ENCODE measurements at regions not wholly inside any gene's neighbourhood (a gene's known extent, or its start where the extent isn't known, plus 50 kb on each side); places are given as distances from the start of the nearest gene placed in this dataset.

DNA sequence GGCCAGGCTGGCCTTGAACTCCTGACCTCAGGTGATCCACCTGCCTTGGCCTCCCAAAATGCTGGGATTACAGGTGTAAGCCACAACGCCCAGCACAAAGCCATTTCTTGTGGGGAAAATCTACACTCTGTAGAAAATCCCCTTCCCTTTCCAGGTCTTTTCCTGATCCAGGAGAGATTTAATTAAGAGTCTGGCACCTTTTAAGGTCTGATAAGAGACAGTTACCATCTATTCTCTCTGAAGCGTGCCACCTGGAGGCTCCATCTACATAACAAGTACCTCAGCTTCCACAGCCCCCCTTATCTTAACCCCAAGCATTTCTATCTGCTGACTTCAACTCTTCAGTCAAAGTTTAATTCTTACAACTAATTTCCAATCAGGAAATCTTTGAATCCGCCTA is 71.4 kb upstream of the CDK20 start (continued):
- TF ChIP-seq, protein P1, sequence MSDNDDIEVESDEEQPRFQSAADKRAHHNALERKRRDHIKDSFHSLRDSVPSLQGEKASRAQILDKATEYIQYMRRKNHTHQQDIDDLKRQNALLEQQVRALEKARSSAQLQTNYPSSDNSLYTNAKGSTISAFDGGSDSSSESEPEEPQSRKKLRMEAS (IDR thresholded peaks at IDR 0.05), result no peak
- TF ChIP-seq YY1 (IDR thresholded peaks at IDR 0.05; ENCODE audit: low read depth, low read length), result no peak
- TF ChIP-seq, protein P2, sequence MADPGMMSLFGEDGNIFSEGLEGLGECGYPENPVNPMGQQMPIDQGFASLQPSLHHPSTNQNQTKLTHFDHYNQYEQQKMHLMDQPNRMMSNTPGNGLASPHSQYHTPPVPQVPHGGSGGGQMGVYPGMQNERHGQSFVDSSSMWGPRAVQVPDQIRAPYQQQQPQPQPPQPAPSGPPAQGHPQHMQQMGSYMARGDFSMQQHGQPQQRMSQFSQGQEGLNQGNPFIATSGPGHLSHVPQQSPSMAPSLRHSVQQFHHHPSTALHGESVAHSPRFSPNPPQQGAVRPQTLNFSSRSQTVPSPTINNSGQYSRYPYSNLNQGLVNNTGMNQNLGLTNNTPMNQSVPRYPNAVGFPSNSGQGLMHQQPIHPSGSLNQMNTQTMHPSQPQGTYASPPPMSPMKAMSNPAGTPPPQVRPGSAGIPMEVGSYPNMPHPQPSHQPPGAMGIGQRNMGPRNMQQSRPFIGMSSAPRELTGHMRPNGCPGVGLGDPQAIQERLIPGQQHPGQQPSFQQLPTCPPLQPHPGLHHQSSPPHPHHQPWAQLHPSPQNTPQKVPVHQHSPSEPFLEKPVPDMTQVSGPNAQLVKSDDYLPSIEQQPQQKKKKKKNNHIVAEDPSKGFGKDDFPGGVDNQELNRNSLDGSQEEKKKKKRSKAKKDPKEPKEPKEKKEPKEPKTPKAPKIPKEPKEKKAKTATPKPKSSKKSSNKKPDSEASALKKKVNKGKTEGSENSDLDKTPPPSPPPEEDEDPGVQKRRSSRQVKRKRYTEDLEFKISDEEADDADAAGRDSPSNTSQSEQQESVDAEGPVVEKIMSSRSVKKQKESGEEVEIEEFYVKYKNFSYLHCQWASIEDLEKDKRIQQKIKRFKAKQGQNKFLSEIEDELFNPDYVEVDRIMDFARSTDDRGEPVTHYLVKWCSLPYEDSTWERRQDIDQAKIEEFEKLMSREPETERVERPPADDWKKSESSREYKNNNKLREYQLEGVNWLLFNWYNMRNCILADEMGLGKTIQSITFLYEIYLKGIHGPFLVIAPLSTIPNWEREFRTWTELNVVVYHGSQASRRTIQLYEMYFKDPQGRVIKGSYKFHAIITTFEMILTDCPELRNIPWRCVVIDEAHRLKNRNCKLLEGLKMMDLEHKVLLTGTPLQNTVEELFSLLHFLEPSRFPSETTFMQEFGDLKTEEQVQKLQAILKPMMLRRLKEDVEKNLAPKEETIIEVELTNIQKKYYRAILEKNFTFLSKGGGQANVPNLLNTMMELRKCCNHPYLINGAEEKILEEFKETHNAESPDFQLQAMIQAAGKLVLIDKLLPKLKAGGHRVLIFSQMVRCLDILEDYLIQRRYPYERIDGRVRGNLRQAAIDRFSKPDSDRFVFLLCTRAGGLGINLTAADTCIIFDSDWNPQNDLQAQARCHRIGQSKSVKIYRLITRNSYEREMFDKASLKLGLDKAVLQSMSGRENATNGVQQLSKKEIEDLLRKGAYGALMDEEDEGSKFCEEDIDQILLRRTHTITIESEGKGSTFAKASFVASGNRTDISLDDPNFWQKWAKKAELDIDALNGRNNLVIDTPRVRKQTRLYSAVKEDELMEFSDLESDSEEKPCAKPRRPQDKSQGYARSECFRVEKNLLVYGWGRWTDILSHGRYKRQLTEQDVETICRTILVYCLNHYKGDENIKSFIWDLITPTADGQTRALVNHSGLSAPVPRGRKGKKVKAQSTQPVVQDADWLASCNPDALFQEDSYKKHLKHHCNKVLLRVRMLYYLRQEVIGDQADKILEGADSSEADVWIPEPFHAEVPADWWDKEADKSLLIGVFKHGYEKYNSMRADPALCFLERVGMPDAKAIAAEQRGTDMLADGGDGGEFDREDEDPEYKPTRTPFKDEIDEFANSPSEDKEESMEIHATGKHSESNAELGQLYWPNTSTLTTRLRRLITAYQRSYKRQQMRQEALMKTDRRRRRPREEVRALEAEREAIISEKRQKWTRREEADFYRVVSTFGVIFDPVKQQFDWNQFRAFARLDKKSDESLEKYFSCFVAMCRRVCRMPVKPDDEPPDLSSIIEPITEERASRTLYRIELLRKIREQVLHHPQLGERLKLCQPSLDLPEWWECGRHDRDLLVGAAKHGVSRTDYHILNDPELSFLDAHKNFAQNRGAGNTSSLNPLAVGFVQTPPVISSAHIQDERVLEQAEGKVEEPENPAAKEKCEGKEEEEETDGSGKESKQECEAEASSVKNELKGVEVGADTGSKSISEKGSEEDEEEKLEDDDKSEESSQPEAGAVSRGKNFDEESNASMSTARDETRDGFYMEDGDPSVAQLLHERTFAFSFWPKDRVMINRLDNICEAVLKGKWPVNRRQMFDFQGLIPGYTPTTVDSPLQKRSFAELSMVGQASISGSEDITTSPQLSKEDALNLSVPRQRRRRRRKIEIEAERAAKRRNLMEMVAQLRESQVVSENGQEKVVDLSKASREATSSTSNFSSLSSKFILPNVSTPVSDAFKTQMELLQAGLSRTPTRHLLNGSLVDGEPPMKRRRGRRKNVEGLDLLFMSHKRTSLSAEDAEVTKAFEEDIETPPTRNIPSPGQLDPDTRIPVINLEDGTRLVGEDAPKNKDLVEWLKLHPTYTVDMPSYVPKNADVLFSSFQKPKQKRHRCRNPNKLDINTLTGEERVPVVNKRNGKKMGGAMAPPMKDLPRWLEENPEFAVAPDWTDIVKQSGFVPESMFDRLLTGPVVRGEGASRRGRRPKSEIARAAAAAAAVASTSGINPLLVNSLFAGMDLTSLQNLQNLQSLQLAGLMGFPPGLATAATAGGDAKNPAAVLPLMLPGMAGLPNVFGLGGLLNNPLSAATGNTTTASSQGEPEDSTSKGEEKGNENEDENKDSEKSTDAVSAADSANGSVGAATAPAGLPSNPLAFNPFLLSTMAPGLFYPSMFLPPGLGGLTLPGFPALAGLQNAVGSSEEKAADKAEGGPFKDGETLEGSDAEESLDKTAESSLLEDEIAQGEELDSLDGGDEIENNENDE (IDR thresholded peaks at IDR 0.05; ENCODE audit: insufficient replicate concordance, low read length), result peak; percentile 66
- no peak for TF ChIP-seq BCL11A (IDR thresholded peaks at IDR 0.05; ENCODE audit: low read depth in 2 of 2, low read length in 2 of 2)
- peak; percentile 59; the same call in 1 of the 2 replicates for TF ChIP-seq TCF12 (IDR thresholded peaks at IDR 0.05; ENCODE audit: low read depth, low read length)
- TF ChIP-seq CHD1 (IDR thresholded peaks at IDR 0.05; ENCODE audit: low read depth, low read length), result no peak
- TF ChIP-seq ZNF274 (IDR thresholded peaks at IDR 0.05; ENCODE audit: borderline replicate concordance, extremely low read depth, low read length), result no peak
- TF ChIP-seq CHD2 (IDR thresholded peaks at IDR 0.05; ENCODE audit: low read length), result no peak
- TF ChIP-seq KDM4A (IDR thresholded peaks at IDR 0.05; ENCODE audit: low read depth, low read length, severe bottlenecking), result no peak
- no peak for TF ChIP-seq TAF1 (IDR thresholded peaks at IDR 0.05; ENCODE audit: low read depth, low read length)
